ENCODE measurements at regions not wholly inside any gene's neighbourhood (a gene's known extent, or its start where the extent isn't known, plus 50 kb on each side); places are given as distances from the start of the nearest gene placed in this dataset.

DNA sequence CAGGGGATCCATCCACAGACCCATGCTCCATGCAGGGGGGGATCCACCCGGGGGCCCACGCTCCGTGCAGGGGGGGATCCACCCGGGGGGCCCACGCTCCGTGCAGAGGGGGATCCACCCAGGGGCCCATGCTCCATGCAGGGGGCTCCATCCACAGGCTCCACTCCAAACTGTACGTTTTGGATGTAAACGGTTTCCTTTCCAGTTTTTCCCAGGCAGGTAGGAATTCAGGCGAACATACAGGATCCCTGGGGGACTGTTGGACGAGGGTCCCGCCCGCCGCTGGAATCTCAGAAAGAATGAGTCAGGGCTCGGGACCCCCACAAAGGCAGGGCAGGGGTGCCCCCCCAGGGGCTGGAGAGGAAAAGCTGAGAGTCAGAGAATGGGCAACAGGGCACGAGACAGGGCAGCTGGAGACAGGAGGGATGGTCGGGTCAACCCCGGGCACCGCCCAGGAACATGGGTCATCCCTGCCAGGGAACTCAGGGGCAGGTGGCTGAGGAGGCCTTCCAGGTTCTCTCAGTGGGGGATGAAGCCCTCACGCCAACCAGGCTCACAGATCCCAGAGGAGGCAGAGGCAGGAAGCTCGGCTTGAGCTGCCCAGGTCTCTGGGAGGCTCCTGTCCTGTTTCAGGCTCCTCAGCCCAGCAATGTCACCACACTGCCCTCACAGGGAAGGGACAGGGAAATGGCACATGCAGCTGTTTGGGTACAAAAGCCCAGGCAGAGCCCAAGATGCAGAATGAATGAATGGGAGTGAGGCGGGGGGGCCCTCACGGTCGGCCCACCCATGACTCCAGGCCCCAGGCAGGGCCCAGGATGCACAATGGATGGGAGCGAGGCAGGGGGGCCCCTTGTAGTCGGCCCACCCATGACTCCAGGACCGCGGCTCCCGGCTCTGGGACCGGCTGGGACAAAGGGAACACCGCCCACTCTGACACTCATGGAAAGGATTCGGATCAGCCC is 200.2 kb downstream of the BRD1 start:
- in situ Hi-C loops (cut with HindIII; ENCODE audit: low sequenced_read_pairs), result no loop called here

DNA sequence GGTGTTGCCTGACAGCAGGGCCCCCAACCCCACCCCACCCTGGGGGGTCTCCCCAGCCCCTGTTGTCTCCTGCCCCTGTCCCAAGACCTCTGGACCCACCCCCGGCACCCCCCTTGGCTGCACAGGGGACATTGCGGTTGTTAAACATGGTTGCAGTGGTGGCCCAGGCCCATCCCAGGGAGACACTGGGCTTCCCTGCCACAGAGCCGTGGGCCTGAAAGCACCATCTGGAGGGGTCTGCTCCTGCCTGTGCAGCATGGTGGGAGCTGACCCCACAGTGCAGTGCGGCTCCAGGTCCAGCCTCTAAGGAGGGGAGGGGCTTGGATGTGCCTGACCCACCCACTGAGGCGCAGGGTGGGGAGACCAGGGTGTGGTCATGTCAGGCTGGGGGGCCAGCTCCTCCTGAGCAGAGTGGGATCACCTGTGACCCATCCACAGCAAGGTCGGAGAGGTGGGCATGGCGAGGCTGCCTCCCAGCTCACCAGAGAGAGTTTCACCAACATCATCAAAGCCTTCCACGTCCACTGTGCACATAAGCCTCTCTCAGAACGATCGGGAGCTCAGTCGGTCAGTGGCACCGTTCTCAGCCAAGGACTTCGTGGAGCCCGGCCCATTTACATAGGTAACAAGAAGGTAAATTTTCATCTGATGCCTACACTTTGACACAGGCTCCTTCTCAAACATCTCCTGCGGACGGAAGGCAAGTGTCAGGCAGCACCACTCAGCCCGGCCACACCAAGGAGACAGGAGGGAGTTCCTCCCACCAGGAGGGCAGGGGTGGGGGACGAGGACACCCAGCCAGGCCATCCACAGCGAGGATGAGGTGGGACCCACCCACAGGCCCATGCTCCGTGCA is 201.1 kb downstream of the BRD1 start:
- in situ Hi-C loops (cut with HindIII; ENCODE audit: low sequenced_read_pairs), result no loop called here

DNA sequence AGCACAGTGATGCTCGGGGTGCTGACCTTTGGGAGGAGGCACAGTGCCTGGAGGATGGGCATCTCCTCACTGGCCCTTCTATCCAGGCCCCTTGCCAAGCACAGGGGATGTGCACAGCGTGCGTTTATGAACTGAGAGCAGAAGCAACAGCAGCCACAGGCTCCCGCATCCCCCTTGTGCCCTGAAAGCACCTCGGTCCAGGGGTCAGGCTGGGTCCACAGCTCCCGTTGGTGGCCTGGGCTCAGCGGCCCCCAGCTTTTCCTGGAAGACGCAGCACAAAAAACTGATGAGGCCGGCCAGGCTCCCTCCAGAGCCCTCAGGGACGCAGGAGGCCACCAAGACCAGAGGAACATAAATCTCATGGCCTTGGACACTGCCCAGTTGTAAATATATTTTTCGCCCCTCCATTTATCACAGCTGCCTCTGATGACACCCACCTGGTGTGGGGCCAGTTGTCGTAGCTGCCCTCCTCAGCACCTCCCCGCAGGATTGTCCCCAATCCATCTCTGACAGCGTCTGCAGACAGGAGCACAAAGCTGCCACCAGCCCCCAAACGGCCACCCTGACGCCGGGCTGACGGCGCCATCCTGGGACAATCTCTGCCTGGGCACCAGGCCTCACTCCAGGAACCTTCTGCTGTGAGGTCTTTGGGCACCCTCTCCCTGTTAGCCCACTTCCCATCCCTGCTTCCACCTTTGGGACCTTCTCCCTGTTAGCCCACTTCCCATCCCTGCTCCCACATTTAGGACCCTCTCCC is 203.1 kb downstream of the BRD1 start:
- in situ Hi-C loops (cut with HindIII; ENCODE audit: low sequenced_read_pairs), result no loop called here

DNA sequence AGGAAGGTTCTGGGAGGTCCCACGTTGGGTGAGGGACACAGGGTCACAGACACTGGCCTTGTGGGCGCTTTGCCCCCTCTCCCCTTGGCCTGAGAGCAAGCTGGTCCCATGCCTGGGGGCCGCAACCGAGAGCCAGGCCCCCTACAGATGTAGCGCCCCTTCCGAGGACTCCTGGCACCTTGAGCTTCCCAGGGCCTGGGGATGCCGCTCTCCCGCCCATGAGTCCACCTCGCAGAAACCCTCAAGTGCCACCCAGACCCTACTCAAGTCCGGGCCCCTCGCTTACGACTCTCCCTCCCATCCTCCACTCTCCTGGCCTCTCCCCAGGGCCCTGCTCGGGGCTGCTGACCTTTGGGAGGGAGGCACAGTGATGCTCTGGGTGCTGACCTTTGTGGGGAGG is 204.0 kb downstream of the BRD1 start:
- in situ Hi-C loops (cut with HindIII; ENCODE audit: low sequenced_read_pairs), result no loop called here

DNA sequence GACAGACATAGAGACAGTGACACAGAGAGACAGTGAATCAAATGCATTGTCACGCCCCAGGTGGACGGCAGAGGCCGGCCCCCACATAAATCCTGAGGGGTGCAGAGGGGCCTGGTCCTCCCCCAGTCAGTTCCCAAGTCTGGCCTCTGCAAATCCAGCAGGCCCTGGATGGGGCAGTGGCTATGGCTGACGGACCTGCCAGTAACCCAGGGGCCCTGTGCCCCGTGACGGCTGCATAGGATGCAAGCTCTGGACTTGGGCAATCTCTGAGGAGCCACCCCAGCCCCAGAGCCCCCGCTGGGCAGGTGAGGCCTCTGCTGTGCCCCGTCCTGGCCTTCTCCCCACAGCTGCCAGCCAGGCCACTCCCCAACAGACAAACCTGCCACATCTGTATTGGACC is 204.5 kb downstream of the BRD1 start:
- in situ Hi-C loops (cut with HindIII; ENCODE audit: low sequenced_read_pairs), result no loop called here

DNA sequence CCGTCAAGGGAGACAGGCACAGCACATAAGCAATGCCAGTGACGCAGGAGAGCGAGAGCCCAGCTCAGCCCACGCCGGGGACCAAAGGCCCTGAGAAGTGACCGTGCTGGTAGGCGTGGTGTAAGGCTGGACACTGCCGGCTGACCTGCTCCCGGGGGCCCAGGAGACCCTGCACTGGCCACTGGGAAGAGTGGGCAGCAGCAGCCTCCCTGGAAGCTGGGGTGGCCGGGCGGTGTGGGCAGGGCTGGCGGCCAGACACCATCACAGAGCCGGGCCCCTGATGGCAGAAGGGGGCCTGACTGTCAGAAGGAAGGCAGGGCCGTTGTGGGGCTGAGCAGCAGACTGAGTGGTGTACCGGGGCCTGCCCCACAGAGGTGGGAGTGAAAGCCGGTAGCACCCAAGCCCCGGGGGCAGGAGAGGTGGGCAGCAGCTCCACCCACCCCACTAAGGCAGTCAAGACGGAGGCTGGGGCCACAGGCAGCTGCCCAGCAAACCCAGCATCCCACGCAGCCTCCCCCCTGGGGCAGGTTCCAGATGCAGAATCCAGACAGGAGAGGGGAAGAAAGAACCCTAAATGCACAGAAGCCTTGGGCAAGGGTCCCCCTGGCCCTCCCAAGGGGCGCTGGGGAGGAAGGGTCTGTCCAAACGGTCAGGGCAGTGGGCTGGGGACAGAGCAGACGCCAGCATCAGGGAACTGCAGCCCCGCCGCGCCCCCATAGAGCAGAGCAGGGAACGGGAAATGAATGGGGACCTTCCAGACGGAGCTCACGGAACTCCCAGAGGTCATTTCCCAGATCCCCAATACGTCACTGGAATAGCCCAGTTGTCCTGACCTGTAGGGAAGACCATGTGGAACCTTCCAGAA is 205.2 kb downstream of the BRD1 start:
- in situ Hi-C loops (cut with HindIII; ENCODE audit: low sequenced_read_pairs), result no loop called here

DNA sequence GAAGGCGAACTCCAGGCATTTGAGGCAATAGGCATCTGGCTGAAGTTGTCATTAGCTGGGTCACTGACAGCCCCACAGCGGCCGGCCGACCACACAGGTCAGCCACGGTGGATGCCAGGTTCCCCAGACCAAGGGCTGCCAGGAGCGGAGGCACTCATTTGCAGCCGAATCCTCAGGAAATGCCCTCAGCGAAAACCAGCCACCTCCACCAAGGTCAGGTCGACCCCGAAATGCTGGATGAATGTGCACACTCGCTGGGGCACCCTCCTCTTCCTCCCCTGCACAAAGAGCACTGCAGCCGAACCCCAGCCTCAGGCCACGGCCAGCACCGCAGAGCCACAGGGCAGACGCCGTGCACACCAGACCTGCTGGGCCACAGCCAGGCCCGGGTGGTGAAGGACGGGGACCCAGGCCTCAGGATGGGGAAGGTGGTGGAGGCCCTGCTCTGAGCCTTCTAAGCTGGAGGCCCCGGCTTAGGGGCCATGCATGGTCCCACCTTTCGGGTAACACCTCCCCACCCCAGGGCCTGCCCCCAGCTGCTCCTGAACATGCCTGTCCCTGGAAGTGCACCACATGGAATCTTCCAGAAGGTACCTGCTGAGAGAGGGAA is 206.0 kb downstream of the BRD1 start:
- in situ Hi-C loops (cut with HindIII; ENCODE audit: low sequenced_read_pairs), result no loop called here

DNA sequence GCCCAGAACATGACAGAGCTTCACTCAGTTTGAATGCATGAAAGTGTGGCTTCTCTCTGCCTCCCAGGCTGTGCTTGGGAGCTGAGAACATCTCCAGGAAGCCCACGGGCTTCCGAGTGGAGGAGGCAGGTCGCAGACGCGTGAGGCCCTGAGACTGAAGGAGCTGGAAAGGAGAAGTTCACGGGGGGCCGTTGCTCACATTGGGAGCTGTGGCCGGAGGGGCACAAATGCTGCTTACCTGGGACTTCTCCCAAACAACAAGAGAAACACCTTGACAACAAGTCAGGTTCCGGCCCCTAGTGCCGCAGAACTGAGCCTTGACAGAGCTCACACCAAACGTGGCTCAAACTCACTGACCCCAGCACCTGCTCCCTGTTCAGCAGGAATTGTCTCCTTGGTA is 207.0 kb downstream of the BRD1 start:
- in situ Hi-C loops (cut with HindIII; ENCODE audit: low sequenced_read_pairs), result no loop called here

DNA sequence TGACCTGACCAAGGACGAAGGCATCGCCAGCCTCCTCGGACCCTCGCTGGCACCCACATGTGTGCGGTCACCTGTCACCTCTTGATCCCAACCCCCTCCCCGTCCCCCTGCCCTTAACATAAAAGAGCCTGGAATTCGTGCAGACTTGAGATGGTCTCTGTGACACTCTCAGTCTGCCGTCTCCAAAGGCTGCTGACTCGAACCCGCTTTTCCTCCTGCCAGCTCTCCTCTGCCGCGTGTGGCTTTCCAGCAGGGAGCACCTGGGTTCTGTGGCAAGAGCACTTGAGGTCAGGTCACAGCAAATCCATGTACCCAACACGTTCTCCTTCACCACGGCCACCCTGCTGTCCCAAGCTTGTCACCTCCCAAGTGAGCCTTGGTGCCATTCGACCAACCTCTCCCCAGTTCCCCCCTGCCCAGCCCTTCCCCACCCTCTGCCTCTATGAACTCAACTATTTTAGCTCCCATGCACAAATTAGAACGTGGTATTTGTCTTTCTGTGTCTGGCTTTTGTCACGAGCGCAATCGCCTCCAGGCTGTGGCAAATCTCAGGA is 207.6 kb downstream of the BRD1 start:
- in situ Hi-C loops (cut with HindIII; ENCODE audit: low sequenced_read_pairs), result no loop called here

DNA sequence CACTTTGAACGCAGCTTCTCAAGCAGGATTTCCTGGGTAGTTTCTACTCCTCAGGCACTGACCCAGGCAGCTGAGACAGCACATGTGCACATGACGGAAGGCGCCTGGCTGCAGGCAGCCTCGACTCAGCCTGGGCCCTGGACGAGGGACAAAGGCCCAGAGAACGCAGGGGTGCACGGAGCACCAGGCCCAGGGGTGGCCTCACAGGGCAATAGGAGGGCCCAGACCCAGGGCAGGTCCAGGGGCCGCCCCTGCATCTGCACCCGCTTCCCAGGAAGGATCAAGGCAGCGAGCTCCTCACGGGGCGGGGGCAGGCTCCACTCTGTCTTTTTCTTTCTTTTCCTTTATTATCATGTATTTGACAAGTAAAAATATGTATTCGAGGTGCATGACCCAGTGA is 208.4 kb downstream of the BRD1 start:
- in situ Hi-C loops (cut with HindIII; ENCODE audit: low sequenced_read_pairs), result no loop called here

DNA sequence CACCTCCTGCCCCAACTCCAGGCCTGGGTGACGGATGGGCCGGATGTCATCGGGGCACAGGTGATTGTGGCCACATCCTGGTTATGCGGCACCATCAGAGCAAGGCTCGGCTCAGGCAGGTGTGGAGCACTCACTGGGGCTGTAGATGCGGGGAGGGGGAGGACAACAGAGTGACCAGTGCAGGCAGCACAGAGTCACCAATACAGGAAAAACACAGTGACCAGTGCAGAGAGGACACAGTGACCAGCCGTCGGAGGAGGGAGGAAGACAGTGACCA is 209.1 kb downstream of the BRD1 start:
- in situ Hi-C loops (cut with HindIII; ENCODE audit: low sequenced_read_pairs), result no loop called here

DNA sequence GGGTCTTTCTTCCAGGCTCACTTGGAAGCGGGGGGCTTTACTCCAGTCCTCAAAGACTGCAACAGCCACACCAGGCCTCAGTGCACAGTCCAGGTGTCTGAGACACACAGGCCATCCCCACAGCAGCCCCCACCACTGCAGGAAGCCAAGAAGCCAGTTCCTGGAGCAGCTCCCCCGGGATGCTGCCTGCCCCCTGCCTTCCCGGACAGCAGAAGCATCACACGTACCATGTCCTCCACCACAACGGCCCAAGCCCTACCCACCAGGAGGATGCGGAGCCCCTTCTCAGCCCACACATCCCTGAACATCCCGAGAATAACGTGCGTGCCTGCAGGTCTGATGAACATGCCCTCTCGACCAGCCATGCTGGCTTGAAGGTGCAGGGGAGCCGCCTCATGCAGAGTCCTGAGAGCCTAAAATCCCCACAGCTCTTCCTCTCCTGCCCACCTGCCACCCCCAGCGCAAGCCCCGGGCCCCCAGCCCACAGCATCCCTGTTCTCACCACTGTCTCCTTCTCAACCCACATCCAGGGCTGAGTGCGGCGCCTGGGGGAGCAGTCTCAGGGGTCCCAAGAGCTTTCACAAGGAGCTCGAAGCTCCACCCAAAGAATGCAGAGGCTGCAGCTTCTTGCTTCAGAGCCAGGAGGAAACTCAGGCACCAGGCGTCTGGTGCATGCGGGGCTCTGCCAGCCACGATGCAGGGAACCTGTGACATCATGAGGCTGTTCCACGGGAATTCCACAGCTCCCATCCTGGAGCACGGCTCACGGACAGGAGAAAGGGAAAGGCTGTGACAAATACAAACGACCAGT is 209.6 kb downstream of the BRD1 start:
- in situ Hi-C loops (cut with HindIII; ENCODE audit: low sequenced_read_pairs), result no loop called here

DNA sequence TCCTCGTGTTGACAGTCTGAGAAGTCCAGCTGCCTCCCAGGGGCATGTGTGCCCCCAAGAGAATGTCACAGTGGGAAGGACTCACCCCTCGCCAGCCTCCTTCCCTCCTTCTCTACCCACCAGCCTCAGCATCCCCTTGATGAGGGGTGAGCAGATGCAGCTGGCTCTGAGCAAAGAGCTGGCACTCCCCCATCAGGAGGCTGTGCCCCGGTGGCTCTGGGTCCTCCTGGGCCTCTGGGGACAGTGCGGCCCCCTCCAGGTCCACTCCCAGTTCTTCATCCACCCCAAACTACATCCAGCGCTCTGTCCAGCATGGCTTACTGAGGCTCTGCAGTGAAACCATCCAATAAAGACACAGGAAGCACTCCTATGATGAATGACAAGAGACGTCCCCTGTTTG is 210.4 kb downstream of the BRD1 start:
- in situ Hi-C loops (cut with HindIII; ENCODE audit: low sequenced_read_pairs), result no loop called here

DNA sequence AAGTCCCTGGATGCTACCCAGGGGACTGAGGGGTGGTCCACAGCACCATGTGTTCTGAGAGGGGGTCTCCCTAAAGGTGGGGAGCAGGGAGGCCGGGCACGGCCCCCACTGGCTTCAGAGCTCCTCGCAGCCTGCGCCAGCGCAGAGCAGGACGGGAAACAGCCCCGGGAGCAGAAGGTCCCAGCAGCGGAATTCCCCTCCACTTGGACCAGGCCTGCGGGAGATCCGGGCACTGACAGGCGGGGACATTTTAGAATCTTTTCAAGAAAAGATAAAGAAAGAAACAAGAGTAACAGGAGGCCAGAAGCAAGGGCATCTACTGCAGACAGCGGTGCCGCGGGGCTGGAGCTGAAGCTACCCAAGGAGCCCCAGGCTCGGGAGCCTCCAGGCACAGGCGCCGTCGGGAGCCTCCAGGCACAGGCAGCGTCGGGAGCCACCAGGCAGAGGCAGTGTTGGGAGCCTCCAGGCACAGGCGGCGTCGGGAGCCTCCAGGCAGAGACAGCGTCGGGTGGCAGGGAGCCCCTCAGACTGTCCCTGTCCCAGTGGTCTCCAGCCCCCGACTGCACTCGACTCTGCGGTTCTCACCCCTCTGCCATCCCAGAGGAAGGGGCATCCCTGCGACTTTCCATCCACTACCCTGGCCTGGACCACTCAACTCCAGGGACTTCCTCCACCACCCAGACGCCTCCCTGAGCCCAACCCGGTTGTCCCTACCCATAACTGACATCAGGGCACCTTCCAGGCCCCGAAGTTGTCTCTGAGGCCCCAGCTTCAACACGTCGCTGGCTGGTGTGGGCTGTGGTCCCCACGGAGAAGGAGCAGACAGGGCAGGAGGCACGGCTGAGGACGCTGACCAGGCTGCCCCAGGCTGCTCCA is 211.1 kb downstream of the BRD1 start:
- in situ Hi-C loops (cut with HindIII; ENCODE audit: low sequenced_read_pairs), result no loop called here

DNA sequence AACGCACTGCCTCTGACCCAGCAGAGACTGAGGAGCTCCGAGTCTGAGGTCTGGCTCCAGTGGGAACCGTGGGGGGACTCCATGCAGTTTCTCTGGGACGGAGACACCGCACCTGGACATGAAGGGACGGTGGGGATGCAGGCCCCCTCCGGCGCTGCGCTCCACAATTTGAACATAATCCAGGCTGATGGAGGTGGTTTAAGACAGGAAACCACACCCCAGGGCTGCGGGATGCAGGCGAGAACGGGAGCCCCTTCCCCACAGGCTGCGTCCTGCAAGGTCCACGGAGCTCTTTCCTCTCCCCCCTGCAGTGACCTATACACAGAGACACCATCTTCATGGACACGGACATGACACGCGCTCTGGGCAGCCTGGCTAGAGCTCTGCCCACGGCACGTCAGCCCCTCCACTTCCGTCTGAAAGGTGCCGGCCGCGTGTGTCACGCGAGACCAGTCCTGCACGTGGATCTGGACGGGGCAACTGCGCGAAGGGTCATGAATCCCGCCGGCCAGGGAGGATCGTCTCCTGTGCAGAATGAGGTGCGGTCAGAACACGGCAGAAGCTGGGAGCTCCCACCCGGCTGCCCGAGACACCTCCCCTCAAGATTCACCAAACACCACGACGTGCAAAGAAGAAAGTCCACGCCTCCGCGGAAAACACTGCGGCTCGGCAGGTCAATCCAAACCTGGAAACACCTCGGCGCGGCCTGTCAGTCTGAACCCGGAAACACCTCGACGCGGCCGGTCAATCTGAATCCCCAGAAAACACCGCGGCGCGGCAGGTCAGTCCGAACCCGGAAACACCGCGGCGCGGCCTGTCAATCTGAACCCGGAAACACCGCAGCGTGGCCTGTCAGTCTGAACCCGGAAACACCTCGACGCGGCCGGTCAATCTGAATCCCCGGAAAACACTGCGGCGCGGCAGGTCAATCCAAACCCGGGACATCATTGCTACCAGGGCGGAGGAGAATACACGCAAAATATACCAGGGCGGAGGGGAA is 212.4 kb downstream of the BRD1 start:
- in situ Hi-C loops (cut with HindIII; ENCODE audit: low sequenced_read_pairs), result no loop called here

DNA sequence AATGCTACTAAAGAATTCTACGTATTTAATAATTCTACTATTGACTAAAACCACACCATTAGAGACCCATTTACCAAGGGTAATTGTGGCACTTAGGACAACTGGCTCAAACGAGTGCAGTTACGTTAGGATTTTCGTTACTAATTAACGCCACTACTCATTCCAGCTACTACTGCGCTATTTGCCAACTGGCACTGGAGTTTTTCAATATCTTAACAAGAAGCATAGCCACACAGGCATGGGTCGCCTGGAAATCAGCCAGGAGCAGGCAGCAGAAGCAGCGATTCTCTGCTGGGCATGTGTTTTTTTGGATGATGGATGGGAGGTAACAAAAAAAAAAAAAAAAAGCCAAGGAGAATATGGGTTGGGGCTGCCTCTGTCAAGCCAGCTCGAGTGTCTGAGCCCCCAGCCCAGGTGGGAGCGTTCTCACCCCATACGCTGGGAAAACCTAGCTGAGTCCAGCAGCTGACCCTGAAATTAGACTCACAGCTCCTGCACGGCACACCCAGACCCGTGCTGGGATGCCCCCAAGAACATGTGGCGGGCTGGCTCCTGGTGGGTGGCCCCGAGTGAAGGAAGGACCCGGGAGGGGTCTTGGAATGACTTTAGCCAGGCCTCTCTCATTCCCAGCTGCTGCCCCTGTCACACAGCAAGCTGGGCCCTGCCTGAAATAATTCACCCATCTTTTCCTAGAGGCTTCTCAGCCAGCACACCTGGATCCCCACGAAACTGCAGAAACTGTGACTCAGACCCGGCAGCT is 214.0 kb downstream of the BRD1 start:
- in situ Hi-C loops (cut with HindIII; ENCODE audit: low sequenced_read_pairs), result no loop called here

Measured in DLD1 (cell line).